ENCODE measurements at regions not wholly inside any gene's neighbourhood (a gene's known extent, or its start where the extent isn't known, plus 50 kb on each side); places are given as distances from the start of the nearest gene placed in this dataset.

DNA sequence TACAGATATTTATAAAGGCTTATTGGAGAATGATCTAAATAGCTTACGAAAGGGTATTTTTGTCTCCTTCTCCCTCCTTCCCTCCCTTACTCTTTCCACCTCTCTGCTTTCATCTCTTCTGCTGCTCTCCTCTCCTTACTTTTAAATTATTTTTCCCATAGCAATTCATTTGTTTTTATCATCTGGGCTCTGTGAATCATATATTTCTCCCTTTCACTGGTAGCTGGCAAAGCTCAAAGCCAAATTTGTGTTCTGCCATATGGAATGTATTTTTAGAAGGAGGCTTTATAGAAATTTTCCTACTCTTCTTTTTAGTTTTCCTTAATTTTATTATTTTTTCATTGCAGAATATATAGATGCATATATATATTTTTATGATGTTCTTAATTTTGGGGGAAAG lies 385.8 kb downstream of the C3orf38 start:
- TF ChIP-seq, protein P1, sequence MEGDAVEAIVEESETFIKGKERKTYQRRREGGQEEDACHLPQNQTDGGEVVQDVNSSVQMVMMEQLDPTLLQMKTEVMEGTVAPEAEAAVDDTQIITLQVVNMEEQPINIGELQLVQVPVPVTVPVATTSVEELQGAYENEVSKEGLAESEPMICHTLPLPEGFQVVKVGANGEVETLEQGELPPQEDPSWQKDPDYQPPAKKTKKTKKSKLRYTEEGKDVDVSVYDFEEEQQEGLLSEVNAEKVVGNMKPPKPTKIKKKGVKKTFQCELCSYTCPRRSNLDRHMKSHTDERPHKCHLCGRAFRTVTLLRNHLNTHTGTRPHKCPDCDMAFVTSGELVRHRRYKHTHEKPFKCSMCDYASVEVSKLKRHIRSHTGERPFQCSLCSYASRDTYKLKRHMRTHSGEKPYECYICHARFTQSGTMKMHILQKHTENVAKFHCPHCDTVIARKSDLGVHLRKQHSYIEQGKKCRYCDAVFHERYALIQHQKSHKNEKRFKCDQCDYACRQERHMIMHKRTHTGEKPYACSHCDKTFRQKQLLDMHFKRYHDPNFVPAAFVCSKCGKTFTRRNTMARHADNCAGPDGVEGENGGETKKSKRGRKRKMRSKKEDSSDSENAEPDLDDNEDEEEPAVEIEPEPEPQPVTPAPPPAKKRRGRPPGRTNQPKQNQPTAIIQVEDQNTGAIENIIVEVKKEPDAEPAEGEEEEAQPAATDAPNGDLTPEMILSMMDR (IDR thresholded peaks at IDR 0.05), result no peak
- TF ChIP-seq POLR2A (IDR thresholded peaks at IDR 0.05), result no peak
- no peak for TF ChIP-seq POLR2AphosphoS5 (IDR thresholded peaks at IDR 0.05)
